Neuronal stem cell (in vitro differentiated cells): ENCODE measurements at regions not wholly inside any gene's neighbourhood (a gene's known extent, or its start where the extent isn't known, plus 50 kb on each side); places are given as distances from the start of the nearest gene placed in this dataset.

ENCODE experiments used
- DNase-seq: peaks from one replicate; pipeline ENCODE4 v3.0.0-alpha.2; 2013; ENCODE audit warnings: low spot score
- H2AFZ ChIP-seq: one replicate; pipeline ENCODE4 v1.6.1; 2013; ENCODE audit warnings: mild to moderate bottlenecking, low read length, inconsistent platforms
- H2AK5ac ChIP-seq: 2 replicates; pipeline ENCODE4 v1.6.1; 2013; ENCODE audit warnings: low read depth, mild to moderate bottlenecking, inconsistent platforms, low read length, moderate library complexity, mixed read lengths
- H2BK120ac ChIP-seq: 2 replicates; pipeline ENCODE4 v1.6.1; 2013; ENCODE audit warnings: low read depth, mild to moderate bottlenecking, inconsistent platforms, low read length, moderate library complexity, mixed read lengths
- H2BK12ac ChIP-seq: one replicate; pipeline ENCODE4 v1.6.1; 2013; ENCODE audit warnings: low read length, inconsistent platforms
- H2BK15ac ChIP-seq: 2 replicates; pipeline ENCODE4 v1.6.1; 2013; ENCODE audit warnings: mild to moderate bottlenecking, low read length, inconsistent platforms, mixed read lengths
- H2BK5ac ChIP-seq: one replicate; pipeline ENCODE4 v1.6.1; 2013; ENCODE audit warnings: inconsistent platforms, mild to moderate bottlenecking, low read length, moderate library complexity
- H3K14ac ChIP-seq: one replicate; pipeline ENCODE4 v1.6.1; 2013; ENCODE audit warnings: low read length, inconsistent platforms
- H3K18ac ChIP-seq: 2 replicates; pipeline ENCODE4 v1.6.1; 2013; ENCODE audit warnings: low read length, inconsistent platforms
- H3K23ac ChIP-seq: 2 replicates; pipeline ENCODE4 v1.6.1; 2013; ENCODE audit warnings: low read depth, mild to moderate bottlenecking, mixed read lengths, low read length, inconsistent platforms; ENCODE audit not compliant: poor library complexity
- H3K27ac ChIP-seq: replicated peaks from 3 replicates; pipeline ENCODE4 v1.5.1; 2013; ENCODE audit warnings: low read length, inconsistent platforms
- H3K27me3 ChIP-seq, 3 experiments: 2 replicates each; pipeline ENCODE4 v1.6.1; 2013; ENCODE audit warnings: low read length in 3 of 3, mild to moderate bottlenecking in 2 of 3, inconsistent platforms in 1 of 3, low read depth in 1 of 3, mixed read lengths in 1 of 3, moderate library complexity in 1 of 3; ENCODE audit not compliant: control insufficient read depth in 3 of 3, insufficient read depth in 3 of 3
- H3K36me3 ChIP-seq, 2 donors: replicated peaks in 1 of 2; 2 replicates each; pipeline ENCODE4 v1.6.1; 2013; ENCODE audit warnings: low read length in 2 of 2; ENCODE audit not compliant: control insufficient read depth in 2 of 2, insufficient read depth in 2 of 2
- H3K4ac ChIP-seq: 2 replicates; pipeline ENCODE4 v1.6.1; 2013; ENCODE audit warnings: inconsistent platforms, mild to moderate bottlenecking, low read length, moderate library complexity
- H3K4me1 ChIP-seq, 2 donors: 1 replicate in 1 of 2; 2 replicates in 1 of 2; pipeline ENCODE4 v1.6.1; 2013; ENCODE audit warnings: low read length in 2 of 2, low read depth in 1 of 2; ENCODE audit not compliant: control insufficient read depth in 2 of 2, insufficient read depth in 1 of 2
- H3K4me2 ChIP-seq: one replicate; pipeline ENCODE4 v1.6.1; 2013; ENCODE audit warnings: mild to moderate bottlenecking, low read length, inconsistent platforms; ENCODE audit not compliant: insufficient read depth, poor library complexity, severe bottlenecking
- H3K4me3 ChIP-seq, 2 donors: 2 replicates each; pipeline ENCODE4 v1.5.1; 2013; ENCODE audit warnings: low read length in 2 of 2, mild to moderate bottlenecking in 2 of 2, inconsistent platforms in 1 of 2, moderate library complexity in 1 of 2
- H3K79me1 ChIP-seq: one replicate; pipeline ENCODE4 v1.6.1; 2013; ENCODE audit warnings: low read depth, mild to moderate bottlenecking, inconsistent platforms, low read length, moderate library complexity
- H3K9ac ChIP-seq: one replicate; pipeline ENCODE4 v1.6.1; 2013; ENCODE audit warnings: mild to moderate bottlenecking, low read depth, low read length, inconsistent platforms; ENCODE audit not compliant: poor library complexity
- H3K9me3 ChIP-seq, 2 donors: replicated peaks in 1 of 2; 2 replicates each; pipeline versions ENCODE3 to v1.6.1; 2013; ENCODE audit warnings: low read length in 2 of 2, mild to moderate bottlenecking in 2 of 2, inconsistent platforms in 1 of 2, low read depth in 1 of 2, mixed read lengths in 1 of 2, moderate library complexity in 1 of 2; ENCODE audit not compliant: control insufficient read depth in 2 of 2, insufficient read depth in 1 of 2
- H4K8ac ChIP-seq: one replicate; pipeline ENCODE4 v1.6.1; 2013; ENCODE audit warnings: low read depth, mild to moderate bottlenecking, inconsistent platforms, low read length, moderate library complexity
- H4K91ac ChIP-seq: one replicate; pipeline ENCODE4 v1.6.1; 2013; ENCODE audit warnings: low read length, low read depth, mild to moderate bottlenecking, inconsistent platforms; ENCODE audit not compliant: poor library complexity
- WGBS, 2 donors: extraction: QIAGEN DNeasy Blood & Tissue Kit; methylation state at CpG; one replicate each; pipeline ENCODE4 v1.1.7; 2013; ENCODE audit warnings: missing lambda C conversion rate in 2 of 2, mixed read lengths in 1 of 2; ENCODE audit not compliant: insufficient read length in 2 of 2, insufficient replicate concordance in 1 of 2; ENCODE audit errors: extremely low coverage in 2 of 2; 5-methylcytosine and 5-hydroxymethylcytosine counted together

DNA sequence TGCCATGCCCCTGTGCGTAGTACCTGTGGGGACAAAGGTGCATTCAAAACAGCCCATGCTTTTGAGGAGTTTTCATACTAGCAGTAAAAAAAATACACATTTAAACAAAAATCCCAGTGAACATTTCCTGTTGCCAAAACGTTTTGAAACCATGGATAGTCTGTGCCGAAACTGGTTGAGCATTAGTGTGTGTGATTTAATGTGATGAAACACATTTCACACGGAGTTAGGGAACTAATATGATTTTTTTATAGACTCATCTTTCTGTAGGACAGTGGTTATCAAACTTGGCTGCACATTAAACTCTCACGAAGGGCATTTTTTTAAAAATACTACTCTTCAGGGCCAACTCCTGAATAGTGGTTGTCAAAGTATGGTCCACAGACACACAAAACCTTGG is 111.8 kb upstream of the CREB5 start:
- Histone ChIP-seq H3K36me3 (no peaks in the 10 kb centered on the region), H3K9ac (no peak overlapping the region), H3K27me3 (no peaks in the 10 kb centered on the region), H3K4me1 (peaks cover 0 to 2% of the 10 kb centered on the region in 2 donors), H4K91ac (no peak overlapping the region), H3K27ac (no peak overlapping the region), H2AK5ac (no peak overlapping the region), H2BK12ac (no peak overlapping the region), H3K23ac (no peak overlapping the region), H2BK5ac (no peak overlapping the region), H3K14ac (no peak overlapping the region), H2AFZ (no peak overlapping the region), H3K79me1 (no peaks in the 10 kb centered on the region), H3K18ac (no peak overlapping the region), H3K4me2 (no peak overlapping the region), H3K4me3 (no peak overlapping the region), H3K9me3 (no peaks in the 10 kb centered on the region), H3K4ac (no peak overlapping the region), H4K8ac (no peak overlapping the region), H2BK120ac (no peak overlapping the region), H2BK15ac (no peak overlapping the region)
- DNase-seq = no peak
- no CpG with 5 or more reads among the region's 5 CpGs for WGBS, 2 donors

DNA sequence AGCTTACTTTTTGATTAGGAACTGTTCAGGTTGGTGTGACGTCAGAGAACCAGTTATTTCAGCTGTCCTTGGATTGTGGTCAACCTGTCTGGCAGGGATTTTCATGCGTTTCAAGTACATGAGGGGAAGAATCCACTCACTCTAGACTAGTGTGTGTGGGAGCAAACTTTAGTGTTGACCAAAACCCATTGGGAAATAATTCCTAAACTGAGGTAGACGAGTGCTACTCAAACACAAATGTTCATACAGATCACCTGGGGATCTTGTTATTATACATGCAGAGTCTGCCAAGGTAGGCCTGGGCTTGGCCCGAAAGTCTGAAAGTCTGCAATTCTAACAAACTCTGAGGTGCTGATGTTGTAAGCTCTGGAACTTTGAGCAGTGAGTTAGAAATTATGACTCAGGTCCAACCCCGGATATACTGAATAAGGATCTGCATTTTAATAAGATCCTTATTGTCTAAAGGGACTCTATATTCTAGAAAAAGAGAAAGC is 111.1 kb upstream of the CREB5 start:
- H3K14ac ChIP-seq = no peak overlapping the region
- H2BK12ac ChIP-seq = no peak overlapping the region
- no peak overlapping the region for H3K9ac ChIP-seq
- H3K4me1 ChIP-seq = peaks cover 0 to 2% of the 10 kb centered on the region in 2 donors
- no peak overlapping the region for H2AK5ac ChIP-seq
- H3K27ac ChIP-seq = no peak overlapping the region
- H3K4ac ChIP-seq = no peak overlapping the region
- no peaks in the 10 kb centered on the region for H3K9me3 ChIP-seq
- no peaks in the 10 kb centered on the region for H3K79me1 ChIP-seq
- no peak overlapping the region for H2BK15ac ChIP-seq
- H2BK5ac ChIP-seq = no peak overlapping the region
- H2AFZ ChIP-seq = no peak overlapping the region
- WGBS, 2 donors = no CpG with 5 or more reads among the region's 5 CpGs
- no peak for DNase-seq
- no peak overlapping the region for H3K18ac ChIP-seq
- H3K23ac ChIP-seq = no peak overlapping the region
- no peaks in the 10 kb centered on the region for H3K36me3 ChIP-seq
- no peak overlapping the region for H3K4me3 ChIP-seq
- H4K8ac ChIP-seq = no peak overlapping the region
- H4K91ac ChIP-seq = no peak overlapping the region
- H3K27me3 ChIP-seq = no peaks in the 10 kb centered on the region
- H3K4me2 ChIP-seq = no peak overlapping the region
- no peak overlapping the region for H2BK120ac ChIP-seq

DNA sequence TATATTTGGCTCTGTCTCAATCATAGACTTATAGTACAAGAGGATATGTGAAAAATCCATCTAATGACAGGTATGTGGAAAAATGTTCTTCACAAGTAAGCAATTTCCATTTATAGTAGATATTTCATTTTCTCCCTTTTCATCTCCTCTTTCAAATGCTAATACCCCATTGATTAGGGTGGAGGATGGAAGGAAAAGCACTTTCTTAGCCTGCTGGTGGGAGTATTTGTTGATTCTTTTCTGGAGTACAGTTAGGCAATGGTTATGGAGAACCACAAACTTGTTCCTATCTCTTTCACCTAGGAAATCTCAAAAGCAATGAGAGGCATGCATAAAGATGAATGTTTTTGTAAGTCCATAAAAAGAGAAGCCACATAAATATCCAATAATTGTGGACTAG is 108.0 kb upstream of the CREB5 start:
- peaks cover 0 to 2% of the 10 kb centered on the region in 2 donors for H3K4me1 ChIP-seq
- no peak overlapping the region for H4K91ac ChIP-seq
- no peak overlapping the region for H3K27ac ChIP-seq
- no peak overlapping the region for H3K4me3 ChIP-seq
- no peaks in the 10 kb centered on the region for H3K27me3 ChIP-seq
- H2BK5ac ChIP-seq = no peak overlapping the region
- H3K9ac ChIP-seq = no peak overlapping the region
- no peak overlapping the region for H3K4ac ChIP-seq
- H3K79me1 ChIP-seq = no peaks in the 10 kb centered on the region
- H2BK120ac ChIP-seq = no peak overlapping the region
- H2BK12ac ChIP-seq = no peak overlapping the region
- H3K23ac ChIP-seq = no peak overlapping the region
- H3K18ac ChIP-seq = no peak overlapping the region
- no peak overlapping the region for H2BK15ac ChIP-seq
- H2AK5ac ChIP-seq = no peak overlapping the region
- H4K8ac ChIP-seq = no peak overlapping the region
- H3K14ac ChIP-seq = no peak overlapping the region
- H3K4me2 ChIP-seq = no peak overlapping the region
- H2AFZ ChIP-seq = no peak overlapping the region
- DNase-seq = no peak
- peaks cover 0 to 5% of the 10 kb centered on the region in 2 donors for H3K9me3 ChIP-seq
- H3K36me3 ChIP-seq = no peaks in the 10 kb centered on the region

- no peak overlapping the region for H2BK5ac ChIP-seq
- no peak overlapping the region for H3K9ac ChIP-seq
- H3K4me2 ChIP-seq = no peak overlapping the region
- no peak overlapping the region for H2AFZ ChIP-seq
- no peaks in the 10 kb centered on the region for H3K79me1 ChIP-seq
- H3K23ac ChIP-seq = no peak overlapping the region
- peaks cover 0 to 17% (median 0%) of the 10 kb centered on the region in 3 experiments for H3K27me3 ChIP-seq
- H3K4me3 ChIP-seq = no peak overlapping the region
- no peak overlapping the region for H2AK5ac ChIP-seq
- no peak overlapping the region for H2BK15ac ChIP-seq
- H3K4me1 ChIP-seq = peaks cover 0 to 11% of the 10 kb centered on the region in 2 donors
- no CpG with 5 or more reads among the region's 4 CpGs for WGBS, 2 donors
- no peak overlapping the region for H3K14ac ChIP-seq
- no peak overlapping the region for H3K27ac ChIP-seq
- no peak overlapping the region for H4K8ac ChIP-seq
- no peaks in the 10 kb centered on the region for H3K36me3 ChIP-seq
- peaks cover 0 to 7% of the 10 kb centered on the region in 2 donors for H3K9me3 ChIP-seq
- no peak for DNase-seq
- no peak overlapping the region for H3K18ac ChIP-seq
- no peak overlapping the region for H3K4ac ChIP-seq
- no peak overlapping the region for H2BK120ac ChIP-seq
- no peak overlapping the region for H4K91ac ChIP-seq
- no peak overlapping the region for H2BK12ac ChIP-seq
These were observed 102.4 kb upstream of the CREB5 start for GRCh38 chr7:28309704-28310459.
